Testis (tissue), 2 donors: ENCODE measurements at regions not wholly inside any gene's neighbourhood (a gene's known extent, or its start where the extent isn't known, plus 50 kb on each side); places are given as distances from the start of the nearest gene placed in this dataset.

ENCODE experiments used
- DNase-seq: peaks from one replicate; pipeline ENCODE4 v3.0.0-alpha.2; 2019
- H3K27ac ChIP-seq, 2 donors: fragments of 200-600 bp; sonication (generic); one replicate each; pipeline ENCODE4 v1.5.1; 2019
- H3K27me3 ChIP-seq: fragments of 200-600 bp; sonication (generic); one replicate; pipeline ENCODE4 v1.5.1; 2019
- H3K36me3 ChIP-seq: fragments of 200-600 bp; sonication (generic); one replicate; pipeline ENCODE4 v1.5.1; 2017; ENCODE audit warnings: low read depth; ENCODE audit errors: missing control alignments
- H3K4me1 ChIP-seq: fragments of 200-600 bp; sonication (generic); one replicate; pipeline ENCODE4 v1.5.1; 2019
- H3K4me3 ChIP-seq, 2 donors: fragments of 200-600 bp; sonication (generic); one replicate each; pipeline ENCODE4 v1.5.1; 2017 to 2019
- H3K9me3 ChIP-seq: fragments of 200-600 bp; sonication (generic); one replicate; pipeline ENCODE4 v1.5.1; 2017
- CTCF ChIP-seq, 3 experiments: fragments of 450-650 bp in 2 of 3; fragments of 200-600 bp in 1 of 3; sonication (generic) in 1 of 3; IDR thresholded peaks; one replicate each; pipeline ENCODE4 v1.5.1; 2016 to 2019; ENCODE audit warnings: antibody characterized with exemption in 3 of 3, mild to moderate bottlenecking in 2 of 3, moderate library complexity in 1 of 3
- POLR2A ChIP-seq: fragments of 450-650 bp; IDR thresholded peaks from one replicate; pipeline ENCODE4 v1.6.1; 2017; ENCODE audit warnings: antibody characterized with exemption, mild to moderate bottlenecking, moderate library complexity
- WGBS, 2 donors: methylation state at CpG; one replicate each; pipeline ENCODE4 v1.1.5; 2018; 5-methylcytosine and 5-hydroxymethylcytosine counted together
- intact Hi-C: fragments of 100-400 bp; cut with DNase I; formaldehyde crosslinking; loops from one replicate; pipeline ENCODE4 v1.15.1; 2023; ENCODE audit warnings: low total_unique reads

GRCh38 chr3:134083626-134084241 is 54.0 kb upstream of the SLCO2A1 start:
- H3K36me3 ChIP-seq: no peaks in the 10 kb centered on the region
- no peak for DNase-seq
- H3K27ac ChIP-seq: no peak overlapping the region
- no peak overlapping the region for H3K4me3 ChIP-seq
- intact Hi-C loops: no loop called here
- no peaks in the 10 kb centered on the region for H3K27me3 ChIP-seq
- TF ChIP-seq POLR2A (no peak), CTCF (IDR thresholded peaks at IDR 0.05) (no peak)
- WGBS, 2 donors: 79 to 89% methylated on average over 3 of the region's 3 CpGs
- no peaks in the 10 kb centered on the region for H3K4me1 ChIP-seq
- H3K9me3 ChIP-seq: no peaks in the 10 kb centered on the region

GRCh38 chr3:134083008-134083407 is 53.3 kb upstream of the SLCO2A1 start:
- no peak for DNase-seq
- 82 to 94% methylated on average over 1 of the region's 1 CpG for WGBS, 2 donors
- H3K4me3 ChIP-seq: no peak overlapping the region
- no peaks in the 10 kb centered on the region for H3K27me3 ChIP-seq
- H3K27ac ChIP-seq: no peak overlapping the region
- TF ChIP-seq CTCF (IDR thresholded peaks at IDR 0.05) (no peak), POLR2A (no peak)
- no peaks in the 10 kb centered on the region for H3K4me1 ChIP-seq
- H3K36me3 ChIP-seq: no peaks in the 10 kb centered on the region
- no peaks in the 10 kb centered on the region for H3K9me3 ChIP-seq
- intact Hi-C loops: no loop called here

GRCh38 chr3:134082582-134082981 is 52.9 kb upstream of the SLCO2A1 start:
- H3K36me3 ChIP-seq: no peaks in the 10 kb centered on the region
- H3K27me3 ChIP-seq: no peaks in the 10 kb centered on the region
- H3K9me3 ChIP-seq: no peaks in the 10 kb centered on the region
- no peaks in the 10 kb centered on the region for H3K4me1 ChIP-seq
- 88 to 95% methylated on average over 2 of the region's 2 CpGs for WGBS, 2 donors
- no peak overlapping the region for H3K27ac ChIP-seq
- no peak overlapping the region for H3K4me3 ChIP-seq
- intact Hi-C loops: no loop called here
- no peak for DNase-seq
- TF ChIP-seq CTCF (IDR thresholded peaks at IDR 0.05): no peak
- no peak for TF ChIP-seq POLR2A

- DNase-seq: peak; percentile 5
- no peak overlapping the region for H3K4me3 ChIP-seq
- no peaks in the 10 kb centered on the region for H3K9me3 ChIP-seq
- intact Hi-C loops: no loop called here
- H3K36me3 ChIP-seq: no peaks in the 10 kb centered on the region
- H3K4me1 ChIP-seq: no peaks in the 10 kb centered on the region
- no peak for TF ChIP-seq POLR2A
- no peak for TF ChIP-seq CTCF (IDR thresholded peaks at IDR 0.05)
- WGBS, 2 donors: 79 to 92% methylated on average over 3 of the region's 3 CpGs
- no peaks in the 10 kb centered on the region for H3K27me3 ChIP-seq
- no peak overlapping the region for H3K27ac ChIP-seq
Observed at GRCh38 chr3:134081211-134081610, 51.5 kb upstream of the SLCO2A1 start.

GRCh38 chr3:134080761-134081160 is 51.0 kb upstream of the SLCO2A1 start:
- no peak for DNase-seq
- H3K27me3 ChIP-seq: no peaks in the 10 kb centered on the region
- H3K36me3 ChIP-seq: no peaks in the 10 kb centered on the region
- intact Hi-C loops: no loop called here
- no peak overlapping the region for H3K27ac ChIP-seq
- no peak overlapping the region for H3K4me3 ChIP-seq
- no peaks in the 10 kb centered on the region for H3K4me1 ChIP-seq
- no peak for TF ChIP-seq CTCF (IDR thresholded peaks at IDR 0.05)
- TF ChIP-seq POLR2A: no peak
- H3K9me3 ChIP-seq: no peaks in the 10 kb centered on the region
